Testis (tissue), 2 donors: ENCODE measurements at regions not wholly inside any gene's neighbourhood (a gene's known extent, or its start where the extent isn't known, plus 50 kb on each side); places are given as distances from the start of the nearest gene placed in this dataset.
"Not testable (repeated sequence)": the region's sequence is repeated elsewhere in the genome, so short reads cannot be mapped to it uniquely, and the experiment has no call there.

ENCODE experiments used
- DNase-seq: peaks from one replicate; pipeline ENCODE4 v3.0.0-alpha.2; 2019
- H3K27ac ChIP-seq, 2 donors: fragments of 200-600 bp; sonication (generic); one replicate each; pipeline ENCODE4 v1.5.1; 2019
- H3K27me3 ChIP-seq: fragments of 200-600 bp; sonication (generic); one replicate; pipeline ENCODE4 v1.5.1; 2019
- H3K36me3 ChIP-seq: fragments of 200-600 bp; sonication (generic); one replicate; pipeline ENCODE4 v1.5.1; 2017; ENCODE audit warnings: low read depth; ENCODE audit errors: missing control alignments
- H3K4me1 ChIP-seq: fragments of 200-600 bp; sonication (generic); one replicate; pipeline ENCODE4 v1.5.1; 2019
- H3K4me3 ChIP-seq, 2 donors: fragments of 200-600 bp; sonication (generic); one replicate each; pipeline ENCODE4 v1.5.1; 2017 to 2019
- H3K9me3 ChIP-seq: fragments of 200-600 bp; sonication (generic); one replicate; pipeline ENCODE4 v1.5.1; 2017
- CTCF ChIP-seq, 3 experiments: fragments of 450-650 bp in 2 of 3; fragments of 200-600 bp in 1 of 3; sonication (generic) in 1 of 3; IDR thresholded peaks; one replicate each; pipeline ENCODE4 v1.5.1; 2016 to 2019; ENCODE audit warnings: antibody characterized with exemption in 3 of 3, mild to moderate bottlenecking in 2 of 3, moderate library complexity in 1 of 3
- POLR2A ChIP-seq: fragments of 450-650 bp; IDR thresholded peaks from one replicate; pipeline ENCODE4 v1.6.1; 2017; ENCODE audit warnings: antibody characterized with exemption, mild to moderate bottlenecking, moderate library complexity
- WGBS, 2 donors: methylation state at CpG; one replicate each; pipeline ENCODE4 v1.1.5; 2018; 5-methylcytosine and 5-hydroxymethylcytosine counted together
- intact Hi-C: fragments of 100-400 bp; cut with DNase I; formaldehyde crosslinking; loops from one replicate; pipeline ENCODE4 v1.15.1; 2023; ENCODE audit warnings: low total_unique reads

GRCh38 chr11:39541945-39542351, 1917.5 kb downstream of the LRRC4C start:
- intact Hi-C loops: no loop called here
- H3K4me3 ChIP-seq: no peak overlapping the region
- 72% methylated on average over 2 of the region's 2 CpGs; no CpG with 5 or more reads in 1 of the 2 donors for WGBS, 2 donors
- no peaks in the 10 kb centered on the region for H3K36me3 ChIP-seq
- DNase-seq: no peak
- no peaks in the 10 kb centered on the region for H3K27me3 ChIP-seq
- H3K27ac ChIP-seq: no peak overlapping the region
- TF ChIP-seq CTCF (IDR thresholded peaks at IDR 0.05): no peak
- no peak for TF ChIP-seq POLR2A
- H3K9me3 ChIP-seq: no peaks in the 10 kb centered on the region
- no peaks in the 10 kb centered on the region for H3K4me1 ChIP-seq

- H3K27ac ChIP-seq, intact Hi-C loops, H3K36me3 ChIP-seq, H3K27me3 ChIP-seq, H3K4me3 ChIP-seq, H3K4me1 ChIP-seq, DNase-seq, H3K9me3 ChIP-seq: not testable (repeated sequence)
- WGBS, 2 donors: 80% methylated on average over 8 of the region's 8 CpGs; no CpG with 5 or more reads in 1 of the 2 donors
These were observed 1923.1 kb downstream of the LRRC4C start for GRCh38 chr11:39536323-39536722.
